Bronchial epithelial cell (primary cell): ENCODE measurements at regions not wholly inside any gene's neighbourhood (a gene's known extent, or its start where the extent isn't known, plus 50 kb on each side); places are given as distances from the start of the nearest gene placed in this dataset.

ENCODE experiments used
- DNase-seq: peaks from one replicate; pipeline ENCODE4 v3.0.0-alpha.2; 2010; ENCODE audit warnings: low read depth
- FAIRE-seq: peaks from 2 replicates; lab custom pipeline; 2011; peaks lifted over from hg19 to GRCh38; lab: Jason Lieb, UNC
- H3K27me3 ChIP-seq: 2 replicates; pipeline ENCODE4 v1.5.1; 2011; ENCODE audit warnings: low read length; ENCODE audit not compliant: control insufficient read depth, insufficient read depth
- H3K36me3 ChIP-seq: 2 replicates; pipeline ENCODE4 v1.5.1; 2011; ENCODE audit warnings: low read length; ENCODE audit not compliant: control insufficient read depth, insufficient read depth
- H3K4me3 ChIP-seq: 2 replicates; pipeline ENCODE4 v1.5.1; 2011; ENCODE audit warnings: mild to moderate bottlenecking, low read depth, low read length, control low read depth
- TF ChIP-seq, protein P1 (sequence below): IDR thresholded peaks from 2 replicates; pipeline ENCODE4 v1.5.1; 2011; ENCODE audit warnings: mild to moderate bottlenecking, moderate library complexity, low read length, control low read depth, inconsistent platforms; ENCODE audit not compliant: insufficient read depth, severe bottlenecking

DNA sequence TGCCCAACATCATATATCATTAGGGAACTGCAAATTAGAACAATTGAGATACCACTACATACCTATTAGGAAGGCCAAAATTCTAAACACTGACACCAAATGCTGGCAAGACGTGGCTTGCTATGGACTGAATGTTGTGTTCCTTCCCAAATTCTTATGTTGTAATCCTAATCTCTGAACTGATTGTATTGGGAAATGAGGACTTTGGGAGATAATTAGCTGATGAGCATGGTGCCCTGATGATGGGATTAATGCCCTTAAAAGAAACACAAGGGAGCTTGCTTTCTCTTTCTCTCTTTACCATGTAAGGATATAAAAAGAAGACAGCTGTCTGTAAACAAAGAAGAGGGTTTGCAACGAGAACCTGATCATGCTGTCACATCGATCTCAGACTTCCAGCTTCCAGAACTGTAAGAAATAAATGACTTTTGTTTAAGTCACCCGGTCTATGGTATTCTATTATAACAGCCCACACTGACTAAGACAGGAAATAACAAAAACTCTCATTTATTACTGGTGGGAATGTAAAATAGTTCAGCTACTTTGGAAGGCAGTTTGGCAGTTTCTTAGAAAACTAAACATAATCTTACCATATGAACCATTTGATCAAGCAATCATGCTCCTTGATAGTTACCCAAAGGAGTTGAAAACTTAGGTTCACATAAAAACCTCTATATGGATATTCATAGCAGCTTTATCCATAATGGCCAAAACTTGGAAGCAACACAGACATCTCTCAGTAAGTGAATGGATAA lies 458.3 kb upstream of the CBLB start:
- FAIRE-seq: no peak

DNA sequence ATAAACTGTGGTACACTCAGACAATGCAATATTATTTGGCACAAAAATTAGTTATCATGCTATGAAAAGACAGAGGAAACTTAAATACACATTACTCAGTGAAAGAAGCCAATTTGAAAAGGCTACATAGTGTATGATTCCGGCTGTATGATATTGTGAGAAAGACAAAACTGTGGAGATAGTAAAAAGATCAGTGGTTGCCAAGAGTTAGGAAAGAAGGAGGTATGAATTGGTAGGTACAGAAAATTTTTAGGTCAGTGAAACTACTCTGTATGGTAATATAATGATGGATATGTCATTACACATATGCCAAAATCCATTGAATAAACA lies 458.8 kb upstream of the CBLB start:
- TF ChIP-seq, protein P1, sequence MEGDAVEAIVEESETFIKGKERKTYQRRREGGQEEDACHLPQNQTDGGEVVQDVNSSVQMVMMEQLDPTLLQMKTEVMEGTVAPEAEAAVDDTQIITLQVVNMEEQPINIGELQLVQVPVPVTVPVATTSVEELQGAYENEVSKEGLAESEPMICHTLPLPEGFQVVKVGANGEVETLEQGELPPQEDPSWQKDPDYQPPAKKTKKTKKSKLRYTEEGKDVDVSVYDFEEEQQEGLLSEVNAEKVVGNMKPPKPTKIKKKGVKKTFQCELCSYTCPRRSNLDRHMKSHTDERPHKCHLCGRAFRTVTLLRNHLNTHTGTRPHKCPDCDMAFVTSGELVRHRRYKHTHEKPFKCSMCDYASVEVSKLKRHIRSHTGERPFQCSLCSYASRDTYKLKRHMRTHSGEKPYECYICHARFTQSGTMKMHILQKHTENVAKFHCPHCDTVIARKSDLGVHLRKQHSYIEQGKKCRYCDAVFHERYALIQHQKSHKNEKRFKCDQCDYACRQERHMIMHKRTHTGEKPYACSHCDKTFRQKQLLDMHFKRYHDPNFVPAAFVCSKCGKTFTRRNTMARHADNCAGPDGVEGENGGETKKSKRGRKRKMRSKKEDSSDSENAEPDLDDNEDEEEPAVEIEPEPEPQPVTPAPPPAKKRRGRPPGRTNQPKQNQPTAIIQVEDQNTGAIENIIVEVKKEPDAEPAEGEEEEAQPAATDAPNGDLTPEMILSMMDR: no peak
- H3K36me3 ChIP-seq: no peaks in the 10 kb centered on the region
- no peak overlapping the region for H3K4me3 ChIP-seq
- no peaks in the 10 kb centered on the region for H3K27me3 ChIP-seq
- no peak for DNase-seq
- FAIRE-seq: no peak

More for the DNA sequence above, 458.3 kb upstream of the CBLB start:
- TF ChIP-seq, protein P1: no peak
- H3K36me3 ChIP-seq: no peaks in the 10 kb centered on the region
- H3K27me3 ChIP-seq: no peaks in the 10 kb centered on the region
- H3K4me3 ChIP-seq: no peak overlapping the region
- no peak for DNase-seq

DNA sequence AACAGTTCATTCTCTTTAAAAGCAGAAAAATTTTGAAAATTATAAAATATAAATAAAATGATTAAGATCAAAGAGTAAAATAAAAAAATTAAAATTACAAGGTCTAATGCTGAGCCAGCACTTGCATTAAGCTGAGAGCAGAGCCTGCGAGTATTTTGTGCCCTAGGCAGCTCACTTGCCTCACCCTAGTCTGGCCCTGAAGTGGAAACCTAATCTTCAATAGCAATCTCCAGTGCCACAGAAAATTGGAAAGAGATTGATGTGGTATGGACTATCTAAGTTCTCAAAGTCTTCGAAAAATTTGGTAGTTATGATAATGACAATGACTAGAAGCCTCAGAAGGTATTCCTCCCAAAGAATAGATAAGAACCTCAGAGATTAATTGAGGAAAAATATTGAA lies 459.4 kb upstream of the CBLB start:
- no peak for DNase-seq
- Histone ChIP-seq H3K36me3 (no peaks in the 10 kb centered on the region), H3K4me3 (no peak overlapping the region), H3K27me3 (no peaks in the 10 kb centered on the region)
- no peak for FAIRE-seq
- TF ChIP-seq, protein P1: no peak

DNA sequence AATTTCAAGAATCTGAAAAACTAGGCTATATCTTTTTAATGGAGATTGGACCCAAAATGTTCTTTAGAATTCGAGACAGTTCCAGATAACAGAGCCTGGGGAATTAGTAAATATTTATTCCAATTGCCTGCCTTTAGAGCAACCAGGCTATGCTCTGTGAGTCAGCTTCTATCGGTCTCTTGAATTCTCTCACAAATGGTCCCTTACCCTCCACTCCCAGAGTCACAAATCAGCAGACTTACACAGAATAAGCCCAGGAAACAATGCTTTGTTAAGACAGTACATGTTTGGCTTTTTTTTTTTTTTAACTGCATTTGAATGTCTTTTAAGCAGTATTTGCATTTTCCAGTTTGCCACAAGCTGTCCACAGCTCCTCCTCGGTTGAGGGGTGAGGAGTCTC lies 460.7 kb upstream of the CBLB start:
- TF ChIP-seq, protein P1: no peak

DNA sequence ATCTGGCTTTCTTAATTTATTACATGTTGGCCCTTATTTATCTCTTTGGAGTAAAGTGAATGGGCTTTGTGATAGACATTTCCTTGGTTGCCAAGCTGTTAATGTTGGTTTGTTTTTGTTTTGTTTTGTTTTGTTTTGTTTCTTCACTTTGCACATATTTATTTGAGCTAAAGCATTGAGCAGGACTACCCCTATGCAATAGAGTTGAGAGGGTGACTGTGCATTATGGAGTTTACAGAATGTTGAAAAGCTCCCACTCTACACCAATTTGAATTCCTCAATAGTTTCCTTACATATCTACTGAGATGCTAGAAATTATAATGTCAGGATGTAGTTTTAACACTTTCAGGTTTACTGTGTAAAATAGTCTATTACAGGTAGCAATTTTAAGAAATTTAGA lies 462.8 kb upstream of the CBLB start:
- Histone ChIP-seq H3K36me3 (no peaks in the 10 kb centered on the region), H3K4me3 (no peak overlapping the region), H3K27me3 (no peaks in the 10 kb centered on the region)
- TF ChIP-seq, protein P1: no peak
- FAIRE-seq (no peak), DNase-seq (no peak)

More for the DNA sequence above, 460.7 kb upstream of the CBLB start:
- Histone ChIP-seq H3K27me3 (no peaks in the 10 kb centered on the region), H3K36me3 (no peaks in the 10 kb centered on the region), H3K4me3 (no peak overlapping the region)
- no peak for FAIRE-seq
- DNase-seq: no peak

DNA sequence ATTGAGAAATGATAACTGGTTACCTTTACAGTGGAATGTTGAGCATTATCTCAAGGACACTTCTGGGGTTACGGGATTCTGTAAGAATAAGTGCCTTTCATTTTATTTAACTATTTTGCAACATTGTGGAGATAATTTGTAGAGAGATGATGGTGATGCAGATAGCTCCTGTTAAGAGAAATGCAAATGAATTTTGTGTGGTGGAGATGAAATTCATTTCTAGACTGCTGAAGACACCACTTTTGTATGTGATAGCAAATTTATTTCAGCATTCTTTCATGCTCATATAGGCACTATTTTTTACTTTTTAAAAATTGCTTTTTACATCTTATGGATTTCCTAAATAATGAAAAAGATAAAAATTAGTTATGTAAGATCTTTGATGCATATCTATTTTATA lies 463.3 kb upstream of the CBLB start:
- TF ChIP-seq, protein P1: no peak
- Histone ChIP-seq H3K27me3 (no peaks in the 10 kb centered on the region), H3K4me3 (no peak overlapping the region), H3K36me3 (no peaks in the 10 kb centered on the region)
- FAIRE-seq (no peak), DNase-seq (no peak)
